Esophagus muscularis mucosa (tissue), 3 donors: ENCODE measurements at regions not wholly inside any gene's neighbourhood (a gene's known extent, or its start where the extent isn't known, plus 50 kb on each side); places are given as distances from the start of the nearest gene placed in this dataset.

Source experiments
- CTCF ChIP-seq, 3 experiments: fragments of 200-600 bp in 2 of 3; fragments of 450-650 bp in 1 of 3; sonication (generic) in 2 of 3; IDR thresholded peaks; one replicate each; pipeline ENCODE4 v1.5.1; 2017 to 2019; ENCODE audit warnings: antibody characterized with exemption in 3 of 3, mild to moderate bottlenecking in 2 of 3, moderate library complexity in 1 of 3
- POLR2AphosphoS5 ChIP-seq, 2 donors: sonication (generic); formaldehyde crosslinking; IDR thresholded peaks; one replicate each; pipeline ENCODE4 v1.6.1; 2017; ENCODE audit warnings: antibody characterized with exemption in 2 of 2

GRCh38 chr4:171348090-171348489 lies 465.1 kb upstream of the GALNTL6 start:
- TF ChIP-seq POLR2AphosphoS5 (IDR thresholded peaks at IDR 0.05) (no peak), CTCF (IDR thresholded peaks at IDR 0.05) (no peak)
